C4-2B (cell line): ENCODE measurements at regions not wholly inside any gene's neighbourhood (a gene's known extent, or its start where the extent isn't known, plus 50 kb on each side); places are given as distances from the start of the nearest gene placed in this dataset.

Experiments
- H3K27ac ChIP-seq: fragments of 450-650 bp; 2 replicates; pipeline ENCODE4 v1.5.1; 2017
- CTCF ChIP-seq: fragments of 450-650 bp; conservative IDR thresholded peaks from 2 replicates; pipeline ENCODE4 v1.5.1; 2017; ENCODE audit warnings: mild to moderate bottlenecking
- ZFX ChIP-seq: fragments of 450-650 bp; IDR thresholded peaks from 2 replicates; pipeline ENCODE4 v1.6.1; 2017

DNA sequence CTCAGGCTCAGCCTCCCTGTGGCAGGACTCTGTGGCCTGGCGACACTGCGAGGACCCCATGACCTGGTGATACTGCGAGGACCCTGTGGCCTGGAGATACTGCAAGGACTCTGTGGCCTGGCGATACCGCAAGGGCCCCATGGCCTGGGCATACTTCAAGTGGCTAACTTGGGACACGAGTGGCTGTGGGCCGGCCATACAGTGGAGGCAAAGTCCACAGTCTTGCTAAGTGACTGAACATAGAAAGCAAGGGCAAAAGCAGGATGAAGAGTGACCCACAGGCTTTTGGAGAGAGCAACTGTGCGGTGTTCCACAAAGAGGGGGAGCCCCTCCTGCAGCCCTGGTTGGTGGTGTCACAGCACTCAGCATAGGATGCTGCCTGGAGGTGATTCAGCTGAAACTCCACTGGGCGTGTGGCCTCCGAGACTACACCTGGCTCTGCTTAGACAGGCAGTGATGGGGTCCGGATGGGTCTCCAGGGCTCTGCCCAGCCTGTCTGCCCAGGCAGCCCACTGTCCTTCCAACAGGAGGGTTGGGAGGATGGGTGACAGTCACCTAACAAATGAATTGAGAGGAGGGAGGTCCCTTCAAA is 691.0 kb upstream of the HS6ST1 start:
- no peak overlapping the region for H3K27ac ChIP-seq
- TF ChIP-seq ZFX, result no peak

- TF ChIP-seq ZFX (no peak), CTCF (no peak)
- no peak overlapping the region for H3K27ac ChIP-seq
Measured at GRCh38 chr2:129010262-129010661, 691.6 kb upstream of the HS6ST1 start.

DNA sequence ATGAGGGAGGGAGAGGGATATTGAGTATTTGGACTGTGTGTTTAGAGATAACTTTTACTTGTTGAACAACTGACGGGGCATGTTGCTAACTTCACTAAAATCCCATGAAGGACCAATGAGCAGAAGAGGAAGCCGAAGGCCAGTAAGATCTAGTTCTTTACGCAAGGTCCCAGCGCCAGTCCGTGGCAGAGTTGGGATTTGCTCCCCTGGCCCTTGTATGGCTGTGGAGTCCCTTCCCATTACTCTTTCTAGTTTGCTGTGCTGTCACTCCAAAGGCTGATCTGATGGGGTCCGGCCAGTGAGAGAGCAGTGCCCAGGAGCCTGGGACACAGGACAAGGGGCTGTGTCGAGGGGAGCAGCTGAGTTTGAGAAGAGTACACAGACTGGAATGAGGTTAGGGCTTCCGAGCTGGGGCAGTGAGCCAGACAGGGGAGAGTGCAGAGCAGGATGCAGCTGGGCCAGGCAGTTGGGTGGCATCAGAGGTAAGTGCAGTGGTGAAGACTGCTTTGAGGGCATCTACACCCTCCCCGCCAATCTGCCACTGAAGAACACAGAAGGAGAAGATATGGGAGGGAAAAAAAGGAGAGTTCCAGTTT is 692.9 kb upstream of the HS6ST1 start:
- H3K27ac ChIP-seq, result no peak overlapping the region
- no peak for TF ChIP-seq CTCF
- no peak for TF ChIP-seq ZFX

DNA sequence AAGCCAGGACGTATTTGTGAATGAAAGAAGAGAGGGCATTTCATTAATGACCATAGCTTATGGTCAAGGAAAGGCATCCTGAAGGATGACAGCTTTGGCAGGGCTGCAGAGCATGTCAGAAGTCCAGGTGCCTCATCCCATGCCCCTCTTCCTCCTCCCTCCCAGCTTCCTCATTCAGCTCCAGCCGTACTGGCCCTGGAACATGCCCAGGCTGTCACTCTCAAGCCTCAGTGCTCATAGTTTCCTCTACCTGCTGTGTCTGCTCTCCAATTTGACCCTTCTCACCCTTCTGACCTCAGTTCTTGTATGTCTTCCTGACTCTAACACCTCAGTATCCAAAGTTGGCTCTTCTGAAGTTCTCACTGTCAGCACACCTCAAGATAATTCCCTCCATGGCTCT is 695.8 kb upstream of the HS6ST1 start:
- H3K27ac ChIP-seq, result no peak overlapping the region
- TF ChIP-seq CTCF (no peak), ZFX (no peak)

DNA sequence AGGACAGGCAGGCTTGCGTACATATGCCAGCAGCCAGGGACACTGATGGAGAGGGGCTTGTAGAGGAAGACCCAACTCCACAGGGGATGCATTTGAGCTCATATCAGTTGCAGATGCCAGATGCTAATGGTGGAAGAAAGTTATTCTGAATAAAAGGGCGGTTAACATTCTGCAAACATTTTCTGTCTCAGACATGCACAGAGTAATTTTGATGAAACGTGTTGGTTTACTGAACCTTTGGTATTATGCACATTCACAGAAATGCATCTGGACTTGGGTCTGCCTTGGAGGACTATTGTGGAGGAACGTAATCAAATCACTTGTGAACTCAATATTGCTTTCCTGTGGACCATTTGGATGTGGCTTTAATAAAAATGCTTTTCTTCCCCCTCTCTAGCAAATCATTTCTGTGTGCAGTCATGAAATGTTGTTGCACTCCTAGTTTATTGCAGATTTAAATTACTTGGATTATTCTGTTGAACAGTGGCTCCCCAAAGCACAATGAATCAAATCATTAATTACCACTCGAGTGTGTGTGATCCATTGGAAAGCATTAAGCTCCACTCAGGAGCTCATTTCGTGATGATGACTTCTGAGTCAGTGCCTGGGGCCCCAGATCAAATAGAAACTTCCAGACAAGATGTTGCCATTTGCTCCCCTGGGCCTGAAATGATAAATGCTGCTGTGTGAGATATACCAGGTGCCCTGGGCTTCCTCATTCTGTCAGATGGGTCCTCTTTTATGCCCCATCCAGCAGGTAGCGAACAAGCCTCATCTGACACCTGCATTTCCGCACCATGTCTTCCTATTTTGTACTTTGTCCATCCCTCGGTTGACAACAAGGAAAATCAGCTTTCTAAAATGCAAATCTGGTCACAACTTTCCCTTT is 697.0 kb upstream of the HS6ST1 start:
- TF ChIP-seq ZFX, result no peak
- no peak for TF ChIP-seq CTCF
- H3K27ac ChIP-seq, result no peak overlapping the region

DNA sequence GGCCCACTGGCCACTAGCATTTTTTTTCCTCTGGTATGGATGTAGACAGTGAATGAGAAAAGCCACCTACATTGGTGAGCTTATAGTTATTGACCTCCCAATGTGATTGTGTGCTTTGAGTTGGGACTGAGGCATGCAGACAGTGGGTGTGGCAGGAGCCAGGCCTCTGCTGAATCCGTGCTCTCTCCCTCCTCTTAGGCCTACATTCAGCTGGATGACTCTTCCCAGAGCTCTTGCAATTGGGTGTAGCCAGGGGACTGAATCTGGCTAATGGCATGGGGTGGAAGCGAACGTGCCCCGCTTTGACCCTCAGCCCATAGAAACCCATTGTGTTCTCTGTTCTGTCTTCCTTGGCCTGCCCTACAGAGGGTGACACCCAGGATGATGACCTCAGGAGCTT is 698.3 kb upstream of the HS6ST1 start:
- H3K27ac ChIP-seq, result no peak overlapping the region
- no peak for TF ChIP-seq ZFX
- no peak for TF ChIP-seq CTCF

DNA sequence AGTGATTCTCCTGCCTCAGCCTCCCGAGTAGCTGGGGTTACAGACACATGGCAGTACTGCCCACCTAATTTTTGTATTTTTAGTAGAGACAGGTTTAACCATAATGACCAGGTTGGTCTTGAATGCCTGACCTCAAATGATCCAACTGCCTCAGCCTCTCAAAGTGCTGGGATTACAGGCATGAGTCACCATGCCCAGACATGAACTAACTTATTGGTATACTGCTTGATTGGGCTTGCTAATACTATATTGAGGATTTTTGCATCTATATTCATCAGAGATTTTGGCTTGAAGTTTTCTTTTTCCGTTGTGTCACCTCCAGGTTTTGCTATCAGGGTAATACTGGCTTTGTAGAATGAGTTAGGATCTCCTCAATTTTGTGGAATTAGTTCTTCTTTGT is 706.1 kb upstream of the HS6ST1 start:
- H3K27ac ChIP-seq, result no peak overlapping the region
- TF ChIP-seq ZFX (no peak), CTCF (no peak)
